ENCODE measurements at regions not wholly inside any gene's neighbourhood (a gene's known extent, or its start where the extent isn't known, plus 50 kb on each side); places are given as distances from the start of the nearest gene placed in this dataset.

- Mint-ChIP-seq H3K4me3 (no peak overlapping the region), H3K4me1 (ENCODE audit: low read depth) (peaks cover 5% of the 10 kb centered on the region), H3K36me3 (ENCODE audit: low read depth) (no peaks in the 10 kb centered on the region), H3K9me3 (no peaks in the 10 kb centered on the region), H3K27ac (no peak overlapping the region), H3K27me3 (peaks cover 9% of the 10 kb centered on the region)
- no peak for ATAC-seq
- no peak for DNase-seq
- CTCF ChIA-PET, result no interaction called here
- POLR2A ChIA-PET, result no interaction called here
- intact Hi-C loops (cut with micrococcal nuclease), result no loop called here
- TF ChIP-seq CTCF (IDR thresholded peaks at IDR 0.05), result no peak
These were observed 54.3 kb upstream of the BZW1 start for GRCh38 chr2:200757399-200757798.

GRCh38 chr2:200758341-200758740 is 53.4 kb upstream of the BZW1 start:
- H3K36me3 Mint-ChIP-seq (ENCODE audit: low read depth), result no peaks in the 10 kb centered on the region
- intact Hi-C loops (cut with micrococcal nuclease), result no loop called here
- no peak overlapping the region for H3K27ac Mint-ChIP-seq
- H3K4me1 Mint-ChIP-seq (ENCODE audit: low read depth), result peaks cover 7% of the 10 kb centered on the region
- DNase-seq (no peak), ATAC-seq (no peak)
- CTCF ChIA-PET, result no interaction called here
- TF ChIP-seq CTCF (IDR thresholded peaks at IDR 0.05), result no peak
- no peaks in the 10 kb centered on the region for H3K9me3 Mint-ChIP-seq
- H3K27me3 Mint-ChIP-seq, result peaks cover 9% of the 10 kb centered on the region
- no peak overlapping the region for H3K4me3 Mint-ChIP-seq
- POLR2A ChIA-PET, result no interaction called here

GRCh38 chr2:200761266-200761665 is 50.4 kb upstream of the BZW1 start:
- no peak for ATAC-seq
- POLR2A ChIA-PET, result interaction anchor here (1.1 to 1.6 kb wide), 3 partner anchors 10 to 50 kb away, joined by 3 to 4 read pairs (median 3); partner anchors contain the start of gene BZW1
- no peaks in the 10 kb centered on the region for H3K9me3 Mint-ChIP-seq

More at GRCh38 chr2:200761266-200761665, 50.4 kb upstream of the BZW1 start:
- intact Hi-C loops (cut with micrococcal nuclease), result no loop called here
- H3K27me3 Mint-ChIP-seq, result peaks cover 2% of the 10 kb centered on the region
- no peak overlapping the region for H3K27ac Mint-ChIP-seq
- H3K4me3 Mint-ChIP-seq, result no peak overlapping the region
- TF ChIP-seq CTCF (IDR thresholded peaks at IDR 0.05), result no peak
- DNase-seq, result no peak
- CTCF ChIA-PET, result interaction anchor here (1.1 kb wide), 1 partner anchor 48 kb away, joined by 7 read pairs; no protein-coding TSS in a partner anchor
- H3K36me3 Mint-ChIP-seq (ENCODE audit: low read depth), result no peaks in the 10 kb centered on the region
- peaks cover 27% of the 10 kb centered on the region for H3K4me1 Mint-ChIP-seq (ENCODE audit: low read depth)
